ENCODE measurements at regions not wholly inside any gene's neighbourhood (a gene's known extent, or its start where the extent isn't known, plus 50 kb on each side); places are given as distances from the start of the nearest gene placed in this dataset.

GRCh38 chr2:12592296-12592695, 124.4 kb upstream of the TRIB2 start:
- TF ChIP-seq CTCF (IDR thresholded peaks at IDR 0.05) (no peak), POLR2A (IDR thresholded peaks at IDR 0.05) (no peak)
